ENCODE measurements at regions not wholly inside any gene's neighbourhood (a gene's known extent, or its start where the extent isn't known, plus 50 kb on each side); places are given as distances from the start of the nearest gene placed in this dataset.

DNA sequence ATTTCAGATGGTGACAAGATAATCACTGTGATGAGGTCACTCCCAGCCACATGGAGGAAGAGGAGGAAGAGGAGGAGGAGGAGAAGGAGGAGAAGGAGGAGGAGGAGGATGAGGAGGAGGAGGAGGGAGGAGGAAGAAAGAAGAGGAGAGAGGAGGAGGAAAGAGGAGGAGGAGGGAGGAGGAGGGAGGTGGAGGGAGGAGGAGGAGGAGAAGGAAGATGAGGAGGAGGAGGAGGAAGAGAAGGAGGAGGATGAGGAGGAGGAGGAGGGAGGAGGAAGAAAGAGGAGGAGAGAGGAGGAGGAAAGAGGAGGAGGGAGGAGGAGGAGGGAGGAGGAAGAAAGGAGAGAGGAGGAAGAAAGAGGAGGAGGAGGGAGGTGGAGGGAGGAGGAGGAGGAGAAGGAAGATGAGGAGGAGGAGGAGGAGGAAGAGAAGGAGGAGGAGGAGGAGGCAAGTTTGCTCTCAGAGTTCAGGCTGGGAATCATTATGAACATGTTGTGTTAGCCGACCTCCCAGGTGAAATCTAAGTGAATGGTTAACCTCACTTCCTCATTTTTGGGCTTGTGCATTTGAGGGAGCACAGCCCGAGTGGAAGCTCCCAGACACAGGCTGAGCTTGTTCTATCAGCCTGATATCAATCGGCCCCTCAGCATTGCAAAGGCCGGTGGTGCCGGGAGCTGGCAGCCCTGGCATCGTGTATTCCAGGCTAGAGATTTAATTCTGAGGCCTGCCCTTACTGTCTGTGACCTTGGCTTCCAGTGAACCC lies 236.2 kb upstream of the PITRM1 start:
- TF ChIP-seq, protein P1, sequence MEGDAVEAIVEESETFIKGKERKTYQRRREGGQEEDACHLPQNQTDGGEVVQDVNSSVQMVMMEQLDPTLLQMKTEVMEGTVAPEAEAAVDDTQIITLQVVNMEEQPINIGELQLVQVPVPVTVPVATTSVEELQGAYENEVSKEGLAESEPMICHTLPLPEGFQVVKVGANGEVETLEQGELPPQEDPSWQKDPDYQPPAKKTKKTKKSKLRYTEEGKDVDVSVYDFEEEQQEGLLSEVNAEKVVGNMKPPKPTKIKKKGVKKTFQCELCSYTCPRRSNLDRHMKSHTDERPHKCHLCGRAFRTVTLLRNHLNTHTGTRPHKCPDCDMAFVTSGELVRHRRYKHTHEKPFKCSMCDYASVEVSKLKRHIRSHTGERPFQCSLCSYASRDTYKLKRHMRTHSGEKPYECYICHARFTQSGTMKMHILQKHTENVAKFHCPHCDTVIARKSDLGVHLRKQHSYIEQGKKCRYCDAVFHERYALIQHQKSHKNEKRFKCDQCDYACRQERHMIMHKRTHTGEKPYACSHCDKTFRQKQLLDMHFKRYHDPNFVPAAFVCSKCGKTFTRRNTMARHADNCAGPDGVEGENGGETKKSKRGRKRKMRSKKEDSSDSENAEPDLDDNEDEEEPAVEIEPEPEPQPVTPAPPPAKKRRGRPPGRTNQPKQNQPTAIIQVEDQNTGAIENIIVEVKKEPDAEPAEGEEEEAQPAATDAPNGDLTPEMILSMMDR (IDR thresholded peaks at IDR 0.05; ENCODE audit: unreplicated experiment), result no peak
- peaks cover 6% of the 10 kb centered on the region for H3K9me3 Mint-ChIP-seq
- H3K4me3 Mint-ChIP-seq, result no peak overlapping the region
- H3K27me3 Mint-ChIP-seq (ENCODE audit: low read depth), result peaks cover 67% of the 10 kb centered on the region
- no peak overlapping the region for H3K27ac Mint-ChIP-seq
- no peak for DNase-seq (ENCODE audit: low spot score in 2 of 2, unreplicated experiment in 2 of 2)
- peaks cover 3% of the 10 kb centered on the region for H3K36me3 Mint-ChIP-seq
- H3K4me1 Mint-ChIP-seq, result peaks cover 8% of the 10 kb centered on the region

DNA sequence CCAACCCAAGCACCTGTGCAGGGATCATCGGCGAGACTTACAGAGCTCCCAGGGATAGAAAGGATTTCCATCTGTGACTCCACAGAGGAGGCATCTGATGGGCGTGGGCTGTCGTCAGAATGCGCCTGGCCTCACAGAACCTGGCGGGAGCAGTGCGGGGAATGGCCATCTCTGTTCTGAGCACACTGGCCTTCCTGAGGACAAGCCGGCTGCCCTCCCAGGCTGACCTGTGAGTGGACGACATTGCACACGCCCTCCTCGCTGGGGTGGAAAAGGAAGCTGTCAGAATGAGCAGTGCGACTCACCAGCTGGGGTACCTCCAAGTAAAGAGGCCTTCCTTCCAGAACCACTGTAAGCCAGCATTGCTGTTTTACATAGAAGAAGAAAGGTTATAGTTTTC lies 234.6 kb upstream of the PITRM1 start:
- H3K4me3 Mint-ChIP-seq, result no peak overlapping the region
- H3K27me3 Mint-ChIP-seq (ENCODE audit: low read depth), result peaks cover 60% of the 10 kb centered on the region
- no peak for DNase-seq (ENCODE audit: low spot score in 2 of 2, unreplicated experiment in 2 of 2)
- no peak overlapping the region for H3K27ac Mint-ChIP-seq
- peaks cover 6% of the 10 kb centered on the region for H3K9me3 Mint-ChIP-seq
- H3K36me3 Mint-ChIP-seq, result peaks cover 3% of the 10 kb centered on the region
- TF ChIP-seq, protein P1 (IDR thresholded peaks at IDR 0.05; ENCODE audit: unreplicated experiment), result no peak
- peaks cover 21% of the 10 kb centered on the region for H3K4me1 Mint-ChIP-seq

DNA sequence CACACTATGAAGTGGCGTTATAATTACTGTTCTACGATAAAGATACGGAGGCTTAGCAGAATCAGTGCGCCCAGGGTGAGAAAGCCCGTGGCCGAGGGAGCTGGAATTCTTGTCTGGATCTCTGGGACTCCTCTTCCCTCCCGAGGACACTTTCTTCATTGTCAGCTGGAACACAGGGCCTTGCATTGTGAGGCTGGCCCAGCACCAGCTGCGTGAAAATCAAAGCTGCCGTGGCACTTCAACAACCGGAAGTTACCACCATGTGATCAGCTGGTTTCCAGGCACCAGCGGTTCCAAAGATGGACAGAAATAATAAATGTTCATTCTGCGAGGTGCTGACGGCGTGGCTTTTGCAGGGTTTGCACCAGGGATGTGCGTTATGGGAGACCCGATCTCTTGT lies 234.0 kb upstream of the PITRM1 start:
- Mint-ChIP-seq H3K36me3 (peaks cover 3% of the 10 kb centered on the region), H3K9me3 (peaks cover 6% of the 10 kb centered on the region), H3K4me3 (no peak overlapping the region), H3K27ac (no peak overlapping the region), H3K27me3 (ENCODE audit: low read depth) (peaks cover 56% of the 10 kb centered on the region), H3K4me1 (peaks cover 24% of the 10 kb centered on the region)
- TF ChIP-seq, protein P1 (IDR thresholded peaks at IDR 0.05; ENCODE audit: unreplicated experiment), result no peak
- no peak for DNase-seq (ENCODE audit: low spot score in 2 of 2, unreplicated experiment in 2 of 2)

DNA sequence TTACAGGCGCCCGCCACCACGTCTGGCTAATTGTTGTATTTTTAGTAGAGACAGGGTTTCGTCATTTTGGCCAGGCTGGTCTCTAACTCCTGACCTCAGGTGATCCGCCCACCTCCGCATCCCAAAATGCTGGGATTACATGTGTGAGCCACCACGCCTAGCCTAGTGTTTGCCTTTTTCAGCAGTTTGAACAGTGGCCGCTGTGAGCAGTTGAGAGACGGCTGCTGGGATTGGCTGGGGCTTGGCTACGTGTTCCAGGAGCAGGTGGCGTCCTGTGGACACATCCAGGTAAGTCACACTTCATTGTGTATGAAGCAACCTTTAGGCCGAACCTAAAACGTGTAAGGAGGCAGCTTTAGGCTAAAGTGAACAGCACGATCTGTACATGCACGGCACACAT lies 231.8 kb upstream of the PITRM1 start:
- H3K4me3 Mint-ChIP-seq, result no peak overlapping the region
- H3K27ac Mint-ChIP-seq, result no peak overlapping the region
- no peaks in the 10 kb centered on the region for H3K36me3 Mint-ChIP-seq
- H3K4me1 Mint-ChIP-seq, result peaks cover 39% of the 10 kb centered on the region
- DNase-seq (ENCODE audit: low spot score in 2 of 2, unreplicated experiment in 2 of 2), result no peak
- TF ChIP-seq, protein P1 (IDR thresholded peaks at IDR 0.05; ENCODE audit: unreplicated experiment), result no peak
- H3K27me3 Mint-ChIP-seq (ENCODE audit: low read depth), result peaks cover 47% of the 10 kb centered on the region
- H3K9me3 Mint-ChIP-seq, result no peaks in the 10 kb centered on the region

DNA sequence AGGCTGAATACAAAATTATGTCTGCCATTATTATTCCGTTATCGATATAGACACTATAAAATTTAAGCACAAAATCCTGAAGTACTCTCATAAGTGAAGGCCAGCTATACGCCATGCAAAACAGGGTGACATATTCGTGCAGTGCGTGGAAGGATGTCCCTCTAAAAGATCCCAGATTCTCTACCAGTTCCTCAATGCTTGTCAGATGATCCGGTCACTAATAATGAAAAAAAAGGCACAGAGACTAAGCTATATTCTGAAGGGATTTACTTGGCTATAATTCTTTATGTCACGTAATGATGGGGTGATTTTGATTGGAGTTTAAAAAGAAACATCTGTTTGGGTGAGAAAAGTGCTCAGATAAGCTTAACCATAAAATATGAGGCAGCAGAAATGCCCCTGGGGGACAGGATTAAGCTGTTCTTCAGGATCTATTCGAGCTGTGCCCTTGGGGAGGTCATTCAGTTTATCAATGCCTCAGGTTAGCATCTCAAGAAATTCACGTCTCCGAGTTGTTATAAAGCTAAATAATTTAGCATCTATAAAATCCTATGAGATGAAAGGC lies 229.7 kb upstream of the PITRM1 start:
- TF ChIP-seq, protein P1 (IDR thresholded peaks at IDR 0.05; ENCODE audit: unreplicated experiment), result no peak
- no peak for DNase-seq (ENCODE audit: low spot score in 2 of 2, unreplicated experiment in 2 of 2)
- no peak overlapping the region for H3K27ac Mint-ChIP-seq
- no peaks in the 10 kb centered on the region for H3K36me3 Mint-ChIP-seq
- H3K4me1 Mint-ChIP-seq, result peaks cover 44% of the 10 kb centered on the region
- no peaks in the 10 kb centered on the region for H3K9me3 Mint-ChIP-seq
- peaks cover 56% of the 10 kb centered on the region for H3K27me3 Mint-ChIP-seq (ENCODE audit: low read depth)
- H3K4me3 Mint-ChIP-seq, result no peak overlapping the region

Data from mesothelial cell of epicardium (in vitro differentiated cells).